Epithelial cell of esophagus (primary cell): ENCODE measurements at regions not wholly inside any gene's neighbourhood (a gene's known extent, or its start where the extent isn't known, plus 50 kb on each side); places are given as distances from the start of the nearest gene placed in this dataset.

Source experiments
- DNase-seq: peaks from one replicate; pipeline ENCODE4 v3.0.0; 2010; ENCODE audit warnings: low read depth
- H3K4me3 ChIP-seq: 2 replicates; pipeline ENCODE4 v1.5.1; 2011; ENCODE audit warnings: mild to moderate bottlenecking, low read length, control low read depth
- TF ChIP-seq, protein P1 (sequence below): IDR thresholded peaks from 2 replicates; pipeline ENCODE4 v1.5.1; 2011; ENCODE audit warnings: low read depth, mild to moderate bottlenecking, low read length, control low read depth, inconsistent platforms; ENCODE audit not compliant: insufficient read depth; ENCODE audit errors: missing control alignments

DNA sequence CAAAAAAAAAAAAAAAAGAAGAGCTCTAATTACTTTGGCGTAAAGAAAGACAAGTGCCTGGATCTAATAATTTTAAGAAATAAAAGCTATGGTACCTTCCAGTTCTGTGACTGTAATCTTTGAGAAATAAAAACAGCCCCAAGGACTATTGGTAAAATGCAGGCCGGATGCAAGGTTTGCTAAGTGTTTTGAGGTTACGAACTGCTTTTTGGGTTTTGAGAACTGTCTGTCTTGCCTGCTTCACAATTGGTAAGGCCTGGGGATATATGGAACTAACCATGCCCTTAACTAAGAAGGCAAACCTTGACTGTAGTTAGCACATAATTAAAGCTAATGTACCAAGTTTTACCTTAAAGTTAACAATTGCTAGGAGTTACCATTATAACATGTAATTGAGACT is 388.4 kb upstream of the CBLB start:
- H3K4me3 ChIP-seq, result no peak overlapping the region

DNA sequence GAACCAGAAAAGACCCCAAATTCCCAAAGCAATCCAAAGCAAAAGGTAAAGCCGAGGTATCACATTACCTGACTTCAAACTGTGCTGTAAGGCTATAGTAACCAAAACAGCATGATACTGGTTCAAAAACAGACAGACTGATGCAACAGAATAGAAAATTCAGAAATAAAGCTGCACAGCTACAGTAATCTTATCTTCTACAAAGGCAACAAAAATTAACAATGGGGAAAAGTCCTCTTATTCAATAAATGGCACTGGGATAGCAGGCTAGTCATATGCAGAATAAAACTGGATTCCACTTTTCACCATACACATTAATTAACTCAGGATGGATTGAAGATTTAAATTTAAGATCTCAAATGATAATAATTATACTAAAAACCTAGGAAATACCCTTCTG is 392.6 kb upstream of the CBLB start:
- no peak for DNase-seq
- TF ChIP-seq, protein P1, sequence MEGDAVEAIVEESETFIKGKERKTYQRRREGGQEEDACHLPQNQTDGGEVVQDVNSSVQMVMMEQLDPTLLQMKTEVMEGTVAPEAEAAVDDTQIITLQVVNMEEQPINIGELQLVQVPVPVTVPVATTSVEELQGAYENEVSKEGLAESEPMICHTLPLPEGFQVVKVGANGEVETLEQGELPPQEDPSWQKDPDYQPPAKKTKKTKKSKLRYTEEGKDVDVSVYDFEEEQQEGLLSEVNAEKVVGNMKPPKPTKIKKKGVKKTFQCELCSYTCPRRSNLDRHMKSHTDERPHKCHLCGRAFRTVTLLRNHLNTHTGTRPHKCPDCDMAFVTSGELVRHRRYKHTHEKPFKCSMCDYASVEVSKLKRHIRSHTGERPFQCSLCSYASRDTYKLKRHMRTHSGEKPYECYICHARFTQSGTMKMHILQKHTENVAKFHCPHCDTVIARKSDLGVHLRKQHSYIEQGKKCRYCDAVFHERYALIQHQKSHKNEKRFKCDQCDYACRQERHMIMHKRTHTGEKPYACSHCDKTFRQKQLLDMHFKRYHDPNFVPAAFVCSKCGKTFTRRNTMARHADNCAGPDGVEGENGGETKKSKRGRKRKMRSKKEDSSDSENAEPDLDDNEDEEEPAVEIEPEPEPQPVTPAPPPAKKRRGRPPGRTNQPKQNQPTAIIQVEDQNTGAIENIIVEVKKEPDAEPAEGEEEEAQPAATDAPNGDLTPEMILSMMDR, result no peak
- H3K4me3 ChIP-seq, result no peak overlapping the region

More for the DNA sequence above, 388.4 kb upstream of the CBLB start:
- DNase-seq, result no peak
- TF ChIP-seq, protein P1, result no peak

DNA sequence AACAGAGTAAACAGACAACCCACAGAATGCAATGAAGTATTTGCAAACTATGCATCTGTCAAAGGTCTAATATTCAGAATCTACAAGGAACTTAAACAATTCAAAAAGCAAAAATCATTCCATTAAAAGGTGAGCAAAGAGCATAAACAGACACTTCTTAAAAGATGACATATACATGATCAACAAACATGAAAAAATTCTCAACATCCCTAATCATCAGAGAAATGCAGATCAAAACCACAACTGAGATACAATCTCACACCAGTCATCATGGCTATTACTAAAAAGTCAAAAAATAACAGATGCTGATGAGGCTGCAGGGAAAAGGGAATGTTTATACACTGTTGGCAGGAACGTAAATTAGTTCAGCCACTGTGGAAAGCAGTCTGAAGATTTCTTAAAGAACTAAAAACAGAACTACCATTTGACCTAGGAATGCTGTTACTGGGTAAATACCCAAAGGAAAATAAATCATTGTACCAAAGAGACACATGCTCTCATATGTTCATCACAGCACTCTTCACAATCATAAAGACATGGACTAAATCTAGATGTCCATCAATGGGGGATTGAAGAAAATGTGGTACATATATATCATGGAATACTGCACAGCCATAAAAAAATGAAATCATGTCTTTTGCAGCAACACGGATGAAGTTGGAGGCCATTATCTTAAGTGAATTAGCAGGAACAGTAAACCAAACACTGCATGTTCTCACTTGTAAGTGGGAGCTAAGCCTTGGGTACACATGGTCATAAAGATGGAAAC is 393.3 kb upstream of the CBLB start:
- no peak for DNase-seq
- TF ChIP-seq, protein P1, result no peak
- H3K4me3 ChIP-seq, result no peak overlapping the region

DNA sequence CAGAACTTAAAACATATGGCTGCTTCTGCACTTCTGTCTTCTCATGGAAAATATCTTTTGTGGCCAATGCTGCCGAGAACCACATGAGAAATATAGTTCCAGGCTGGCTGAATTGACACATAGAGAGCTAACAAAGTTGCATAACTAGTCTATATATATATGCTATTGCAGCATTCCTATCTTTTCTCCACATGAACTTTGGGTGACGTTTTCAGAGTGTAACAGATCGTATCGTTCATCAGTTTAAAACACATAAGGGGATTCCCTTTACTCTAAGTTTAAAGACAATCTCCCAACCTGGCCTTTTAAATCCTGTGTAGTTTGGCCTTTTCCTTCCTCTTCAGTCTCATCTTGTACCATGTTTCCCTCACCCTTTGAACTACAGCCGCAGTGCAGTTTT is 394.2 kb upstream of the CBLB start:
- TF ChIP-seq, protein P1, result no peak
- no peak for DNase-seq
- no peak overlapping the region for H3K4me3 ChIP-seq

DNA sequence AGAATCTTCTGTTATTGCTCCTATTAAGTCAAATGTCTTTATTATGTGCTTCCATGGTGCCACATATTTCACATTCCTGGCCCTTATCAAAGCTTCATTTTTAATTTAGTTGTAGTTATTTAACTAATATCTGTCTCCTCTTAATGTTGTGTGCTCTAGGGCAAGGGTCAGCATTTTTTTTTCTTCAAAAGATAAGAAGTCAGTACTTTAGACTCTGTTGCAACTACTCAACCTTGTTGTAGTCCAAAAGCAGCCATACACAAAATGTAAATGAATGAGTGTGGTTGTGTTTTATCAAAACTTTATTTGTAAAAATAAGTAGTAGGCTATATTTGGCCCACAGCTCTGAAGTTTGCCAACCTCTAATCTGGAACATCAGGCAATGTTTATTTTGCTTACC is 394.7 kb upstream of the CBLB start:
- no peak overlapping the region for H3K4me3 ChIP-seq
- TF ChIP-seq, protein P1, result no peak
- no peak for DNase-seq

DNA sequence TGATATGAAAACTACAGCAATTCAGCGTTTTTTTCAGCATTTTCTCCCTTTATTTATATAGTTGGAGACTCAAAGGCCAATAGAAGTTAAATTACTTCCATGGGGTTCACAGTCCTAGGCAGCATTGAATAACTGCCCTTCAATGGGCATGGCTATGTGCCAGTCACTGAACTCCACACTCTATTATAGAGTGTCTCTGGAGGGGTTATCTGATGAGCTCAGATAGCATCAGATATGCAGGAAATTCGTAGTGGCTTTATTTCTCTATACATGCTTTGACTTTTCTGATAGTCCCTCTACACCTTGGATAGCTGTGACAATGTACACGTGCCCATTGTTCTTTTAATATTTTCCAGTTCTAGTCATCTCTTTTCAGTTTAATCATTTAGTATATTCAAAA is 396.9 kb upstream of the CBLB start:
- DNase-seq, result no peak
- TF ChIP-seq, protein P1, result no peak
- H3K4me3 ChIP-seq, result no peak overlapping the region

DNA sequence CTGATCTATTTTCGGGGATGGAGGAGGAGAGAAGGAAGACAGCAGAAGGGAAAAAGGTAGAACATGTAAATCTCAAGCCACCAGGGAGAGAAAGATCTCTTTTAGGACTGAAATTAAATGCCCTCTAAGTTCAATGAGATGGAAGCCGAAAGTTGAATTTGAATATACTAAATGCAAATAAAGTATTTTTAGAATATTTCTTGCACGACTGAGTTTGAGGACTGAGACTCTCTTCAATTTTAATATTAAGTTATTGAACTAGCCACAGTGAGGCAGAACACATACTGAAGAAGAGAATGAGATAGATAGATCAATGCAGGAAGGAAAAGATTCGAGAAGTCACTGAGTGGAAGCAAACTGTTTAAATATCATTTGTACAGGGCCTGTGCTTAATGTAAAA is 399.9 kb upstream of the CBLB start:
- no peak for DNase-seq
- TF ChIP-seq, protein P1, result no peak
- H3K4me3 ChIP-seq, result no peak overlapping the region
